B cell (primary cell): ENCODE measurements at regions not wholly inside any gene's neighbourhood (a gene's known extent, or its start where the extent isn't known, plus 50 kb on each side); places are given as distances from the start of the nearest gene placed in this dataset.

Source experiments
- ATAC-seq: fragments of 200-7000 bp; cut with Tn5 transposase; one replicate; pipeline ENCODE4 v1.10.0; 2021; ENCODE audit warnings: low read depth, mild to moderate bottlenecking, moderate number of reproducible peaks, moderate library complexity
- CTCF ChIA-PET: fragments of 350-600 bp; sonication (Branson Sonifier 250); formaldehyde crosslinking; loops from one replicate; lab custom pipeline; 2021; ENCODE audit warnings: antibody characterized with exemption, inconsistent platforms; lab: Charles Lee
- POLR2A ChIA-PET: fragments of 350-600 bp; sonication (Branson Sonifier 250); formaldehyde crosslinking; loops from one replicate; lab custom pipeline; 2021; ENCODE audit warnings: antibody characterized with exemption; lab: Charles Lee
- DNase-seq: peaks from one replicate; pipeline ENCODE4 v3.0.0; 2013
- H2AFZ ChIP-seq: 2 replicates; pipeline ENCODE4 v1.6.1; 2012; ENCODE audit warnings: mild to moderate bottlenecking, low read depth, low read length; ENCODE audit not compliant: insufficient read depth, poor library complexity, severe bottlenecking
- H3K27ac ChIP-seq, 2 donors: 1 replicate in 1 of 2; 2 replicates in 1 of 2; pipeline ENCODE4 v1.5.1; 2012 to 2013; ENCODE audit warnings: low read length in 2 of 2, mild to moderate bottlenecking in 2 of 2, moderate library complexity in 1 of 2
- H3K27me3 ChIP-seq, 4 experiments: fragments of 200-600 bp in 1 of 4; sonication (generic) in 1 of 4; replicated peaks in 1 of 4; 1 replicate in 2 of 4; 2 replicates in 2 of 4; pipeline versions ENCODE4 v1.6.1 to v1.7.0; 2013 to 2016; ENCODE audit warnings: low read length in 3 of 4, mild to moderate bottlenecking in 2 of 4, mixed read lengths in 1 of 4, moderate library complexity in 1 of 4; ENCODE audit not compliant: insufficient read depth in 4 of 4, control insufficient read depth in 3 of 4; ENCODE audit errors: control extremely low read depth in 1 of 4
- H3K36me3 ChIP-seq, 2 experiments: replicated peaks in 1 of 2; 1 replicate in 1 of 2; 2 replicates in 1 of 2; pipeline versions ENCODE4 v1.6.1 to v1.7.1; 2013; ENCODE audit warnings: low read length in 1 of 2; ENCODE audit not compliant: insufficient read depth in 2 of 2, control insufficient read depth in 1 of 2; ENCODE audit errors: control extremely low read depth in 1 of 2, extremely low read depth in 1 of 2
- H3K4me1 ChIP-seq, 2 donors: fragments of 200-600 bp in 1 of 2; sonication (generic) in 1 of 2; 1 replicate in 1 of 2; 2 replicates in 1 of 2; pipeline versions ENCODE4 v1.5.1 to v1.6.1; 2013 to 2017; ENCODE audit warnings: low read length in 2 of 2; ENCODE audit not compliant: control insufficient read depth in 2 of 2, insufficient read depth in 2 of 2
- H3K4me2 ChIP-seq: replicated peaks from 2 replicates; pipeline ENCODE3; 2012; ENCODE audit warnings: mild to moderate bottlenecking, low read depth, low read length; ENCODE audit not compliant: poor library complexity, severe bottlenecking
- H3K4me3 ChIP-seq, 5 experiments: fragments of 200-600 bp in 1 of 5; sonication (generic) in 1 of 5; 1 replicate in 3 of 5; 2 replicates in 2 of 5; pipeline versions ENCODE4 v1.5.1 to v1.7.0; 2011 to 2016; ENCODE audit warnings: low read length in 4 of 5, mild to moderate bottlenecking in 4 of 5, low read depth in 2 of 5, control low read depth in 1 of 5, moderate library complexity in 1 of 5; ENCODE audit not compliant: insufficient read depth in 1 of 5; ENCODE audit errors: control extremely low read depth in 1 of 5, extremely low read depth in 1 of 5
- H3K79me2 ChIP-seq: fragments of 200-600 bp; sonication (generic); one replicate; pipeline ENCODE4 v1.6.0; 2016; ENCODE audit warnings: low read length; ENCODE audit not compliant: control insufficient read depth, insufficient read depth
- H3K9ac ChIP-seq: fragments of 200-600 bp; sonication (generic); 2 replicates; pipeline ENCODE4 v1.6.1; 2017; ENCODE audit warnings: mild to moderate bottlenecking, low read length, moderate library complexity
- H3K9me3 ChIP-seq, 3 donors: one replicate each; pipeline versions ENCODE4 v1.6.1 to v1.7.1; 2013; ENCODE audit warnings: low read length in 2 of 3; ENCODE audit not compliant: control insufficient read depth in 2 of 3, insufficient read depth in 1 of 3; ENCODE audit errors: control extremely low read depth in 1 of 3
- H4K20me1 ChIP-seq: 2 replicates; pipeline ENCODE4 v1.6.0; 2012; ENCODE audit warnings: mild to moderate bottlenecking, low read length; ENCODE audit not compliant: insufficient read depth, control insufficient read depth, poor library complexity, severe bottlenecking
- H3K27ac Mint-ChIP-seq: one replicate; pipeline ENCODE4 v1.8.0; 2021; ENCODE audit warnings: mixed read lengths
- H3K27me3 Mint-ChIP-seq: one replicate; pipeline ENCODE4 v1.8.0; 2021; ENCODE audit warnings: mixed read lengths
- H3K4me1 Mint-ChIP-seq: one replicate; pipeline ENCODE4 v1.8.0; 2021; ENCODE audit warnings: mixed read lengths
- H3K4me3 Mint-ChIP-seq: one replicate; pipeline ENCODE4 v1.8.0; 2021; ENCODE audit warnings: mixed read lengths
- H3K9me3 Mint-ChIP-seq: one replicate; pipeline ENCODE4 v1.8.0; 2022; ENCODE audit warnings: mixed read lengths; ENCODE audit not compliant: insufficient read depth
- EZH2 ChIP-seq: IDR thresholded peaks from 2 replicates; pipeline ENCODE4 v1.6.1; 2012; ENCODE audit warnings: borderline replicate concordance, low read depth, mild to moderate bottlenecking, moderate library complexity, low read length; ENCODE audit not compliant: insufficient read depth, poor library complexity, severe bottlenecking
- WGBS: methylation state at CpG from one replicate; pipeline ENCODE4 v1.1.5; 2013; ENCODE audit warnings: missing lambda C conversion rate; ENCODE audit not compliant: insufficient coverage; 5-methylcytosine and 5-hydroxymethylcytosine counted together
- intact Hi-C: fragments of 100-400 bp; cut with micrococcal nuclease; formaldehyde crosslinking; loops from one replicate; pipeline ENCODE4 v1.10.0; 2022
- TF ChIP-seq, protein P1 (sequence below): fragments of 200-600 bp; IDR thresholded peaks from one replicate; pipeline ENCODE4 v1.8.0; 2022; ENCODE audit warnings: antibody characterized with exemption, mild to moderate bottlenecking

DNA sequence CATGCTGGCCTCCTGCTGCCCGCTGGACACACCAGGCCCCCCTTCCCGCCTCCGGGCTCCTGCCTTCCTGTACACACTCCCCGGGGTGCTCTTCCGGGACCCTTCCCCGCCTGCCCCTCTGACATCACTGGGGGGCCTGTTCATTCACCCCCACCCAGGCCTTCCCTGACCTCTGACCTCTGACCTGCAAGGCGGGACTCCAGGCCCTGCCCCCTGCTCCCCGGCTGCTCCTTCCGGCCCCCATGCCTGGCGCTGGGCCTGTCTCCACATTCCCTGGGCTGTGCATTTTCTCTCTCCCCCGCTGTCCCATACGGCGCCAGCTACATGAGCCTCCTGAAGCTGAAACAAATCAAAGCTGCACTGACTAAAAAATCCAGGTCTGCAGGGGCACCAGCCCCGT lies 71.6 kb upstream of the GATA5 start:
- H3K9ac ChIP-seq = no peak overlapping the region
- no peak overlapping the region for H3K4me3 ChIP-seq
- peaks cover 0 to 18% (median 0%) of the 10 kb centered on the region in 3 donors for H3K9me3 ChIP-seq
- WGBS = 93% methylated on average over 14 of the region's 14 CpGs
- H3K36me3 ChIP-seq = no peaks in the 10 kb centered on the region
- no peak for TF ChIP-seq EZH2
- TF ChIP-seq, protein P1, sequence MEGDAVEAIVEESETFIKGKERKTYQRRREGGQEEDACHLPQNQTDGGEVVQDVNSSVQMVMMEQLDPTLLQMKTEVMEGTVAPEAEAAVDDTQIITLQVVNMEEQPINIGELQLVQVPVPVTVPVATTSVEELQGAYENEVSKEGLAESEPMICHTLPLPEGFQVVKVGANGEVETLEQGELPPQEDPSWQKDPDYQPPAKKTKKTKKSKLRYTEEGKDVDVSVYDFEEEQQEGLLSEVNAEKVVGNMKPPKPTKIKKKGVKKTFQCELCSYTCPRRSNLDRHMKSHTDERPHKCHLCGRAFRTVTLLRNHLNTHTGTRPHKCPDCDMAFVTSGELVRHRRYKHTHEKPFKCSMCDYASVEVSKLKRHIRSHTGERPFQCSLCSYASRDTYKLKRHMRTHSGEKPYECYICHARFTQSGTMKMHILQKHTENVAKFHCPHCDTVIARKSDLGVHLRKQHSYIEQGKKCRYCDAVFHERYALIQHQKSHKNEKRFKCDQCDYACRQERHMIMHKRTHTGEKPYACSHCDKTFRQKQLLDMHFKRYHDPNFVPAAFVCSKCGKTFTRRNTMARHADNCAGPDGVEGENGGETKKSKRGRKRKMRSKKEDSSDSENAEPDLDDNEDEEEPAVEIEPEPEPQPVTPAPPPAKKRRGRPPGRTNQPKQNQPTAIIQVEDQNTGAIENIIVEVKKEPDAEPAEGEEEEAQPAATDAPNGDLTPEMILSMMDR = no peak
- ChIA-PET CTCF (no interaction called here), POLR2A (no interaction called here)
- no peak overlapping the region for H3K27ac Mint-ChIP-seq
- peaks cover 14 to 18% of the 10 kb centered on the region in 2 donors for H3K4me1 ChIP-seq
- no peaks in the 10 kb centered on the region for H3K79me2 ChIP-seq
- H3K4me1 Mint-ChIP-seq = peaks cover 10% of the 10 kb centered on the region
- H3K27me3 ChIP-seq = peaks cover 0 to 42% (median 11%) of the 10 kb centered on the region in 4 experiments
- no peak for ATAC-seq
- H3K9me3 Mint-ChIP-seq = no peaks in the 10 kb centered on the region
- DNase-seq = no peak
- H4K20me1 ChIP-seq = no peaks in the 10 kb centered on the region
- intact Hi-C loops = no loop called here
- H3K4me2 ChIP-seq = no peak overlapping the region
- H3K27ac ChIP-seq = no peak overlapping the region
- no peak overlapping the region for H3K4me3 Mint-ChIP-seq
- peaks cover 18% of the 10 kb centered on the region for H3K27me3 Mint-ChIP-seq
- H2AFZ ChIP-seq = no peak overlapping the region

- Histone ChIP-seq H3K27me3 (peaks cover 0 to 50% (median 15%) of the 10 kb centered on the region in 4 experiments), H3K79me2 (no peaks in the 10 kb centered on the region), H3K4me2 (no peak overlapping the region), H3K4me1 (peaks cover 14 to 18% of the 10 kb centered on the region in 2 donors), H3K36me3 (no peaks in the 10 kb centered on the region), H3K4me3 (no peak overlapping the region), H2AFZ (no peak overlapping the region), H3K27ac (no peak overlapping the region), H3K9ac (no peak overlapping the region), H3K9me3 (peaks cover 0 to 18% (median 0%) of the 10 kb centered on the region in 3 donors), H4K20me1 (no peaks in the 10 kb centered on the region)
- intact Hi-C loops = no loop called here
- ChIA-PET POLR2A (no interaction called here), CTCF (no interaction called here)
- Mint-ChIP-seq H3K27ac (no peak overlapping the region), H3K4me1 (peaks cover 10% of the 10 kb centered on the region), H3K9me3 (no peaks in the 10 kb centered on the region), H3K27me3 (peaks cover 25% of the 10 kb centered on the region), H3K4me3 (no peak overlapping the region)
- ATAC-seq = no peak
- TF ChIP-seq, protein P1 = no peak
- TF ChIP-seq EZH2 = no peak
- DNase-seq = no peak
- 20% methylated on average over 1 of the region's 10 CpGs for WGBS
Measured at GRCh38 chr20:62548471-62548870, 72.7 kb upstream of the GATA5 start.
